Osteoblast (primary cell): ENCODE measurements at regions not wholly inside any gene's neighbourhood (a gene's known extent, or its start where the extent isn't known, plus 50 kb on each side); places are given as distances from the start of the nearest gene placed in this dataset.

Experiments
- DNase-seq: peaks from one replicate; pipeline ENCODE4 v3.0.0; 2011; ENCODE audit warnings: low spot score, mixed read lengths; ENCODE audit not compliant: insufficient read length; ENCODE audit errors: missing footprints
- H2AFZ ChIP-seq: 2 replicates; pipeline ENCODE4 v1.6.0; 2011; ENCODE audit warnings: mild to moderate bottlenecking, low read length
- H3K27ac ChIP-seq: 2 replicates; pipeline ENCODE4 v1.5.1; 2011; ENCODE audit warnings: mild to moderate bottlenecking, low read depth, low read length, moderate library complexity
- H3K27me3 ChIP-seq: 2 replicates; pipeline ENCODE4 v1.6.0; 2012; ENCODE audit warnings: mild to moderate bottlenecking, control low read depth, inconsistent platforms, low read length, moderate library complexity; ENCODE audit not compliant: insufficient read depth
- H3K36me3 ChIP-seq: 2 replicates; pipeline ENCODE4 v1.5.1; 2011; ENCODE audit warnings: mild to moderate bottlenecking, low read length, control low read depth, moderate library complexity; ENCODE audit not compliant: insufficient read depth
- H3K4me1 ChIP-seq: 2 replicates; pipeline ENCODE4 v1.5.1; 2011; ENCODE audit warnings: mild to moderate bottlenecking, low read length, control low read depth, moderate library complexity; ENCODE audit not compliant: insufficient read depth
- H3K4me2 ChIP-seq: 2 replicates; pipeline ENCODE4 v1.6.0; 2011; ENCODE audit warnings: mild to moderate bottlenecking, low read length; ENCODE audit not compliant: insufficient read depth
- H3K4me3 ChIP-seq: fragments of 200-600 bp; sonication (generic); 3 replicates; pipeline ENCODE4 v1.5.1; 2012; ENCODE audit warnings: mild to moderate bottlenecking, low read length, inconsistent platforms; ENCODE audit not compliant: insufficient read depth
- H3K79me2 ChIP-seq: 2 replicates; pipeline ENCODE4 v1.6.0; 2012; ENCODE audit warnings: mild to moderate bottlenecking, low read length, control low read depth, inconsistent platforms; ENCODE audit not compliant: insufficient read depth
- H3K9me3 ChIP-seq: 2 replicates; pipeline ENCODE4 v1.5.1; 2011; ENCODE audit warnings: low read depth, low read length, control low read depth
- H4K20me1 ChIP-seq: 2 replicates; pipeline ENCODE4 v1.6.0; 2012; ENCODE audit warnings: mild to moderate bottlenecking, low read length, control low read depth; ENCODE audit not compliant: insufficient read depth
- TF ChIP-seq, protein P1 (sequence below): IDR thresholded peaks from 2 replicates; pipeline ENCODE4 v1.5.1; 2011; ENCODE audit warnings: mild to moderate bottlenecking, low read depth, low read length, moderate library complexity; ENCODE audit errors: extremely low read depth

DNA sequence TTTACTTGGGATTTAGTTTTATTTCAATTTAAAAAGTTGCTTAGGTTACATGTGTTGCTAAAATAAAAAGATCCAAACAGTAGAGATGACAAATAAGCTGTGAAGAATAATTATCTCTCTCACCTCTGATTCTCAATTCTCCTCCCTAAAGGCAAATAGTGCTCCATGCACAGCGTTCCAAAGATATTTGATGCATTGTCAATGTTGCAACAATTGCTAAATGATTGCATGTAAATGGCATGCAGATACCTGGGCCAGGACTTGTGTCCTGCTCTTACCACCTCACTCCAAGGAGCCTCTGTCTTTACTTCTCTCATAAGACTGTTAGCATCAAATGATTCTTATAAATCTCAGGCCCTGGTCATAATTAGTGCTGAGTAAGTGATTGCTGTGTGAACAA, 217.7 kb downstream of the SEC23IP start:
- Histone ChIP-seq H3K4me3 (no peak overlapping the region), H4K20me1 (no peaks in the 10 kb centered on the region), H3K27me3 (no peaks in the 10 kb centered on the region), H3K27ac (no peak overlapping the region), H3K4me1 (no peaks in the 10 kb centered on the region), H3K79me2 (no peaks in the 10 kb centered on the region), H3K36me3 (no peaks in the 10 kb centered on the region), H3K9me3 (no peaks in the 10 kb centered on the region), H2AFZ (no peak overlapping the region), H3K4me2 (no peak overlapping the region)
- TF ChIP-seq, protein P1, sequence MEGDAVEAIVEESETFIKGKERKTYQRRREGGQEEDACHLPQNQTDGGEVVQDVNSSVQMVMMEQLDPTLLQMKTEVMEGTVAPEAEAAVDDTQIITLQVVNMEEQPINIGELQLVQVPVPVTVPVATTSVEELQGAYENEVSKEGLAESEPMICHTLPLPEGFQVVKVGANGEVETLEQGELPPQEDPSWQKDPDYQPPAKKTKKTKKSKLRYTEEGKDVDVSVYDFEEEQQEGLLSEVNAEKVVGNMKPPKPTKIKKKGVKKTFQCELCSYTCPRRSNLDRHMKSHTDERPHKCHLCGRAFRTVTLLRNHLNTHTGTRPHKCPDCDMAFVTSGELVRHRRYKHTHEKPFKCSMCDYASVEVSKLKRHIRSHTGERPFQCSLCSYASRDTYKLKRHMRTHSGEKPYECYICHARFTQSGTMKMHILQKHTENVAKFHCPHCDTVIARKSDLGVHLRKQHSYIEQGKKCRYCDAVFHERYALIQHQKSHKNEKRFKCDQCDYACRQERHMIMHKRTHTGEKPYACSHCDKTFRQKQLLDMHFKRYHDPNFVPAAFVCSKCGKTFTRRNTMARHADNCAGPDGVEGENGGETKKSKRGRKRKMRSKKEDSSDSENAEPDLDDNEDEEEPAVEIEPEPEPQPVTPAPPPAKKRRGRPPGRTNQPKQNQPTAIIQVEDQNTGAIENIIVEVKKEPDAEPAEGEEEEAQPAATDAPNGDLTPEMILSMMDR, result no peak
- DNase-seq, result no peak

DNA sequence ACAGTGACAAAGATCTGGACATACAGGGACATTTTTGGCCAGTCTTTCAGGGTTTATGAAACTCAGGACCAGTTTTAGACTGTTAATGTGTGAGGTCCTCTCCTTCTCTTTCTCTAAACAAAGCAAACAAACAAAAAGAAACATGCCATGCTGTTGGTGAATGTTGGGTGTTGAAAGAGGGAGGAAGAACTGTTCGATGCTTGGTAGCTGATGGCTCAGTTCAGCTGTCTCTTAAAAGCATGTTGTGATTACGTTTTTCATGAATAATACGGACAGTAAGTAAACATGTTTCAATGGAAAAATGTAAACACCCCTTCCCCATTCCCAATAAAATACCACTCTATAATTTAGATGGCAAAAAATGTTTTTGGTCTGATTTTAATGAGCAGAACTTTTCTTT, 219.1 kb downstream of the SEC23IP start:
- H3K79me2 ChIP-seq, result no peaks in the 10 kb centered on the region
- no peak overlapping the region for H3K4me3 ChIP-seq
- TF ChIP-seq, protein P1, result no peak
- H3K9me3 ChIP-seq, result no peaks in the 10 kb centered on the region
- no peak for DNase-seq
- H3K4me1 ChIP-seq, result no peaks in the 10 kb centered on the region
- no peaks in the 10 kb centered on the region for H4K20me1 ChIP-seq
- H3K36me3 ChIP-seq, result no peaks in the 10 kb centered on the region
- no peak overlapping the region for H3K27ac ChIP-seq
- H2AFZ ChIP-seq, result no peak overlapping the region
- no peaks in the 10 kb centered on the region for H3K27me3 ChIP-seq
- no peak overlapping the region for H3K4me2 ChIP-seq

- no peak overlapping the region for H3K4me2 ChIP-seq
- H3K4me1 ChIP-seq, result no peaks in the 10 kb centered on the region
- H3K27me3 ChIP-seq, result no peaks in the 10 kb centered on the region
- no peaks in the 10 kb centered on the region for H4K20me1 ChIP-seq
- no peak overlapping the region for H3K27ac ChIP-seq
- TF ChIP-seq, protein P1, result no peak
- H3K9me3 ChIP-seq, result no peaks in the 10 kb centered on the region
- H2AFZ ChIP-seq, result no peak overlapping the region
- H3K79me2 ChIP-seq, result no peaks in the 10 kb centered on the region
- H3K36me3 ChIP-seq, result no peaks in the 10 kb centered on the region
- H3K4me3 ChIP-seq, result no peak overlapping the region
- no peak for DNase-seq
Measured at GRCh38 chr10:120112809-120113208, 220.3 kb downstream of the SEC23IP start.

DNA sequence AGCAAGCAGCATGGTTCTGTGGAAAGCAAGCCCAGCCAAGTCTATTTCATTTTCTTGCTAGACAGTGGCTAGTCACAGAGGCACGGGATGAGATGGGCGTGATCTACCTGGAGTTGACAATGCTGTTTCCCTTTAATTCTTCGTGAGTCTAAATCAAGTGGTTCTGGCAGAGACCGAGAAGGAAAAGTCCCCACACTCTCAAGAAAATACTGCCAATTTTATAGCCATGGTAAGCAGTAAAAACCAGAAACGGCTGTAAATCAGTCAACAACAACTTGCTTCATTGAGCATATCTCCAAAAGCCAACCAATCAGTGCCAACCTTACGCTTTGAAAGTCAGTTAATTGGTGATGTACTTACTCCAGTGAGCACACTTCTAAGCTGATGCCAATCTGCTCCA, 223.4 kb downstream of the SEC23IP start:
- no peaks in the 10 kb centered on the region for H3K79me2 ChIP-seq
- H2AFZ ChIP-seq, result no peak overlapping the region
- no peak overlapping the region for H3K4me3 ChIP-seq
- no peaks in the 10 kb centered on the region for H3K9me3 ChIP-seq
- no peak overlapping the region for H3K27ac ChIP-seq
- no peak for DNase-seq
- H3K36me3 ChIP-seq, result no peaks in the 10 kb centered on the region
- no peaks in the 10 kb centered on the region for H4K20me1 ChIP-seq
- no peak overlapping the region for H3K4me2 ChIP-seq
- TF ChIP-seq, protein P1, result no peak
- H3K4me1 ChIP-seq, result no peaks in the 10 kb centered on the region
- no peaks in the 10 kb centered on the region for H3K27me3 ChIP-seq
